Neuronal stem cell (in vitro differentiated cells): ENCODE measurements at regions not wholly inside any gene's neighbourhood (a gene's known extent, or its start where the extent isn't known, plus 50 kb on each side); places are given as distances from the start of the nearest gene placed in this dataset.

Experiments
- DNase-seq: peaks from one replicate; pipeline ENCODE4 v3.0.0-alpha.2; 2013; ENCODE audit warnings: low spot score
- H2AFZ ChIP-seq: one replicate; pipeline ENCODE4 v1.6.1; 2013; ENCODE audit warnings: mild to moderate bottlenecking, low read length, inconsistent platforms
- H2AK5ac ChIP-seq: 2 replicates; pipeline ENCODE4 v1.6.1; 2013; ENCODE audit warnings: low read depth, mild to moderate bottlenecking, inconsistent platforms, low read length, moderate library complexity, mixed read lengths
- H2BK120ac ChIP-seq: 2 replicates; pipeline ENCODE4 v1.6.1; 2013; ENCODE audit warnings: low read depth, mild to moderate bottlenecking, inconsistent platforms, low read length, moderate library complexity, mixed read lengths
- H2BK12ac ChIP-seq: one replicate; pipeline ENCODE4 v1.6.1; 2013; ENCODE audit warnings: low read length, inconsistent platforms
- H2BK15ac ChIP-seq: 2 replicates; pipeline ENCODE4 v1.6.1; 2013; ENCODE audit warnings: mild to moderate bottlenecking, low read length, inconsistent platforms, mixed read lengths
- H2BK5ac ChIP-seq: one replicate; pipeline ENCODE4 v1.6.1; 2013; ENCODE audit warnings: inconsistent platforms, mild to moderate bottlenecking, low read length, moderate library complexity
- H3K14ac ChIP-seq: one replicate; pipeline ENCODE4 v1.6.1; 2013; ENCODE audit warnings: low read length, inconsistent platforms
- H3K18ac ChIP-seq: 2 replicates; pipeline ENCODE4 v1.6.1; 2013; ENCODE audit warnings: low read length, inconsistent platforms
- H3K23ac ChIP-seq: 2 replicates; pipeline ENCODE4 v1.6.1; 2013; ENCODE audit warnings: low read depth, mild to moderate bottlenecking, mixed read lengths, low read length, inconsistent platforms; ENCODE audit not compliant: poor library complexity
- H3K27ac ChIP-seq: replicated peaks from 3 replicates; pipeline ENCODE4 v1.5.1; 2013; ENCODE audit warnings: low read length, inconsistent platforms
- H3K27me3 ChIP-seq, 3 experiments: 2 replicates each; pipeline ENCODE4 v1.6.1; 2013; ENCODE audit warnings: low read length in 3 of 3, mild to moderate bottlenecking in 2 of 3, inconsistent platforms in 1 of 3, low read depth in 1 of 3, mixed read lengths in 1 of 3, moderate library complexity in 1 of 3; ENCODE audit not compliant: control insufficient read depth in 3 of 3, insufficient read depth in 3 of 3
- H3K36me3 ChIP-seq, 2 donors: replicated peaks in 1 of 2; 2 replicates each; pipeline ENCODE4 v1.6.1; 2013; ENCODE audit warnings: low read length in 2 of 2; ENCODE audit not compliant: control insufficient read depth in 2 of 2, insufficient read depth in 2 of 2
- H3K4ac ChIP-seq: 2 replicates; pipeline ENCODE4 v1.6.1; 2013; ENCODE audit warnings: inconsistent platforms, mild to moderate bottlenecking, low read length, moderate library complexity
- H3K4me1 ChIP-seq, 2 donors: 1 replicate in 1 of 2; 2 replicates in 1 of 2; pipeline ENCODE4 v1.6.1; 2013; ENCODE audit warnings: low read length in 2 of 2, low read depth in 1 of 2; ENCODE audit not compliant: control insufficient read depth in 2 of 2, insufficient read depth in 1 of 2
- H3K4me2 ChIP-seq: one replicate; pipeline ENCODE4 v1.6.1; 2013; ENCODE audit warnings: mild to moderate bottlenecking, low read length, inconsistent platforms; ENCODE audit not compliant: insufficient read depth, poor library complexity, severe bottlenecking
- H3K4me3 ChIP-seq, 2 donors: 2 replicates each; pipeline ENCODE4 v1.5.1; 2013; ENCODE audit warnings: low read length in 2 of 2, mild to moderate bottlenecking in 2 of 2, inconsistent platforms in 1 of 2, moderate library complexity in 1 of 2
- H3K79me1 ChIP-seq: one replicate; pipeline ENCODE4 v1.6.1; 2013; ENCODE audit warnings: low read depth, mild to moderate bottlenecking, inconsistent platforms, low read length, moderate library complexity
- H3K9ac ChIP-seq: one replicate; pipeline ENCODE4 v1.6.1; 2013; ENCODE audit warnings: mild to moderate bottlenecking, low read depth, low read length, inconsistent platforms; ENCODE audit not compliant: poor library complexity
- H3K9me3 ChIP-seq, 2 donors: replicated peaks in 1 of 2; 2 replicates each; pipeline versions ENCODE3 to v1.6.1; 2013; ENCODE audit warnings: low read length in 2 of 2, mild to moderate bottlenecking in 2 of 2, inconsistent platforms in 1 of 2, low read depth in 1 of 2, mixed read lengths in 1 of 2, moderate library complexity in 1 of 2; ENCODE audit not compliant: control insufficient read depth in 2 of 2, insufficient read depth in 1 of 2
- H4K8ac ChIP-seq: one replicate; pipeline ENCODE4 v1.6.1; 2013; ENCODE audit warnings: low read depth, mild to moderate bottlenecking, inconsistent platforms, low read length, moderate library complexity
- H4K91ac ChIP-seq: one replicate; pipeline ENCODE4 v1.6.1; 2013; ENCODE audit warnings: low read length, low read depth, mild to moderate bottlenecking, inconsistent platforms; ENCODE audit not compliant: poor library complexity
- WGBS, 2 donors: extraction: QIAGEN DNeasy Blood & Tissue Kit; methylation state at CpG; one replicate each; pipeline ENCODE4 v1.1.7; 2013; ENCODE audit warnings: missing lambda C conversion rate in 2 of 2, mixed read lengths in 1 of 2; ENCODE audit not compliant: insufficient read length in 2 of 2, insufficient replicate concordance in 1 of 2; ENCODE audit errors: extremely low coverage in 2 of 2; 5-methylcytosine and 5-hydroxymethylcytosine counted together

DNA sequence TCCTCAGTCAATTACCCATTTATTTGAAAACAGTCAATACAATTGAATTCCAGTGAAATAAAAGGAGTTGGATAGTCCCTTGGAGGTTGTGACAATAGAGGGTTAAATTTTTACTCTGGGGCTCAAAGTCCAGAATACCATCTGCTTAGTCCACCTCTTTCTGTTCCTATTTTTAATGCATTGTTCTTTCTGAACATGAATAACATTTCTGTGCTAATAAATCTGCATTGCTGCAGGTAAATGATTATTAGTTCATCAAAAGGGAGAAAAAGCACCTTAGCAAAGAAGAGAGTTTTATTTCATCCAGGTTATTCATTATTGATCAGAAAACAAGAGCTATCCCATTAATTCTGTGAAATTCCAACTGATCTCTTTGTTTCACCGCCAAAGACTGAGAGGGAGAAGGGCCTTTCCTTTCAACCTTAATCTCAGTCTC is 166.1 kb upstream of the OLIG3 start:
- Histone ChIP-seq H2AFZ (no peak overlapping the region), H3K14ac (no peak overlapping the region), H3K9me3 (peaks cover 0 to 3% of the 10 kb centered on the region in 2 donors), H4K91ac (no peak overlapping the region), H4K8ac (no peak overlapping the region), H2AK5ac (no peak overlapping the region), H3K4ac (no peak overlapping the region), H3K9ac (no peak overlapping the region), H3K36me3 (no peaks in the 10 kb centered on the region), H3K27me3 (peaks cover 0 to under 1% (median 0%) of the 10 kb centered on the region in 3 experiments), H3K4me2 (no peak overlapping the region), H3K27ac (no peak overlapping the region), H2BK12ac (no peak overlapping the region), H3K23ac (no peak overlapping the region), H3K4me3 (no peak overlapping the region), H2BK5ac (no peak overlapping the region), H3K4me1 (peaks cover 0 to 2% of the 10 kb centered on the region in 2 donors), H3K79me1 (no peaks in the 10 kb centered on the region), H3K18ac (no peak overlapping the region), H2BK120ac (no peak overlapping the region), H2BK15ac (no peak overlapping the region)
- no CpG with 5 or more reads among the region's 1 CpG for WGBS, 2 donors
- DNase-seq = no peak

DNA sequence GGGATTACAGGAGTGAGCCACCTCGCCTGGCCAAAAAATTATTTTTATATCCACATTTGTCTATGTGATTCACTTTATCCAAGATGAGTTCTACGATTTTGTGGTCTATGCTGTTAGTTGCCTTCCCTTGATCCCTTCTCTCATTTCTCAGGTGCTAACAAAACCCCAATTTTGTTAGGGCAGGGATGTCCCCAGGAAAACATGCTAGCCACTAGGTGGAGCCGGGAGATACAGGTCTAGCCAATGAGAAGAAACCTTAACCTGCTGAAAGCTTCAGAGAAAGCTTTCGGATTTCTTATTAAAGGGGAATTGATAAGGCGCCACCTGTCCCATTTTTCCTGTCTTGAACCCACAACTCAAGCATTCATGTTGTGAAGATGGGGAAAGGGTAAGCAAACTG is 167.4 kb upstream of the OLIG3 start:
- Histone ChIP-seq H2BK5ac (no peak overlapping the region), H4K8ac (no peak overlapping the region), H3K4me3 (no peak overlapping the region), H3K27ac (no peak overlapping the region), H2BK15ac (no peak overlapping the region), H3K9me3 (peaks cover 0 to 3% of the 10 kb centered on the region in 2 donors), H2BK120ac (no peak overlapping the region), H3K4me2 (no peak overlapping the region), H3K9ac (no peak overlapping the region), H2BK12ac (no peak overlapping the region), H3K79me1 (no peaks in the 10 kb centered on the region), H2AFZ (no peak overlapping the region), H3K4ac (no peak overlapping the region), H3K23ac (no peak overlapping the region), H3K14ac (no peak overlapping the region), H3K18ac (no peak overlapping the region), H3K27me3 (peaks cover 0 to 4% (median 0%) of the 10 kb centered on the region in 3 experiments), H4K91ac (no peak overlapping the region), H3K4me1 (peaks cover 0 to 2% of the 10 kb centered on the region in 2 donors), H2AK5ac (no peak overlapping the region), H3K36me3 (no peaks in the 10 kb centered on the region)
- no CpG with 5 or more reads among the region's 5 CpGs for WGBS, 2 donors
- DNase-seq = no peak

DNA sequence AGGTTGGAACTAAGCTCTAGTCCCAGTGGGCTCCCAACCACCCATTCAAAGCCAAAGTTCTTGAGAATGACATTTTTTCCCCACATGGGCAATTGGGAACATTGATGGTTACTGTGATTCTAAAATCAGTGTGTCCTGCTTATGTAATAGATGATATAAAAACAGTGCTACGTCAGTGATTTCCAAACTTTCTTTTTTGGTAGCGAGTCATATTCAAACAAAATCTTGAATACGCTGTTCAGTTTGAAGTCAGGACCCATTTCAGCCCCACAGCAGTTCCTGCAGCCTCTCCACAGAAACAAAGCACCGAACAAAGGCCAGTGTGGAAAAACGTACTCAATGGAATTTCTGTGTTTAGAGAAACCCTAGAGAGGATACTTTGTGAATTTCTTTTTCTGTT is 170.0 kb upstream of the OLIG3 start:
- Histone ChIP-seq H2AK5ac (no peak overlapping the region), H4K91ac (no peak overlapping the region), H3K27ac (no peak overlapping the region), H3K4me1 (peaks cover 0 to 2% of the 10 kb centered on the region in 2 donors), H2BK15ac (no peak overlapping the region), H3K14ac (no peak overlapping the region), H4K8ac (no peak overlapping the region), H3K4me3 (no peak overlapping the region), H3K9ac (no peak overlapping the region), H3K4ac (no peak overlapping the region), H2BK5ac (no peak overlapping the region), H3K79me1 (no peaks in the 10 kb centered on the region), H2AFZ (no peak overlapping the region), H3K4me2 (no peak overlapping the region), H3K9me3 (no peaks in the 10 kb centered on the region), H2BK120ac (no peak overlapping the region), H3K23ac (no peak overlapping the region), H3K27me3 (peaks cover 0 to 4% (median 0%) of the 10 kb centered on the region in 3 experiments), H2BK12ac (no peak overlapping the region), H3K18ac (no peak overlapping the region), H3K36me3 (no peaks in the 10 kb centered on the region)
- no peak for DNase-seq
- no CpG with 5 or more reads among the region's 5 CpGs for WGBS, 2 donors

DNA sequence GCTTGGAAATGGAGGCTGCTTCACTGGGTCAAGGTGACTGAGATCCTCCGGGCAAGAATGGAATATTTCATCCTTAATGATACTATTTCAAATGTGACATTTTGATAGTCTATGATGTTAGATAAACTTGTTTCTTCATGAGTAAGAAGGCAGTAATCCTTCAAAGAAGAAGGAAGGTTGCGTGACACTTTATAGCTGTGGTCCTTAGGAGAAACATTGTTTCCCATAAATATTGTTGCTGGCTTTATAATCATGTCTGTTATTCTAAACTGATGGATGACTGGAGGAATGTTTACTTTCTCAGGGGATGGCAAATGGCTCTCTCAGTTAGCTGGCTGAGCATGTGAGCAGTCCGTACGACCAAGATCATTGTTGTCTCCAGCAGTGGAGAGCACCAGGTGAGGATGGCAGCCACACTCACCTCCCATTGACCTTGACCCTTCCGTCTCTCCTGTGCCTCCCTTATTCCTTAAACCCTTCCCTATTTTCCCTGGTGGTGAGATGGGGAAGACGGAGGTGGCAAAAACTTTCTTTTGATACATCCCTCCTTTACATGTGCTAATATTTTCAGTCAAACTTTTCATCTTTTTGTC is 171.2 kb upstream of the OLIG3 start:
- no CpG with 5 or more reads among the region's 6 CpGs for WGBS, 2 donors
- no peak overlapping the region for H2BK15ac ChIP-seq
- DNase-seq = no peak

More for the DNA sequence above, 171.2 kb upstream of the OLIG3 start:
- Histone ChIP-seq H3K23ac (no peak overlapping the region), H3K36me3 (no peaks in the 10 kb centered on the region), H3K27ac (no peak overlapping the region), H2BK12ac (no peak overlapping the region), H3K14ac (no peak overlapping the region), H4K91ac (no peak overlapping the region), H3K9ac (no peak overlapping the region), H3K4me1 (no peaks in the 10 kb centered on the region), H3K79me1 (no peaks in the 10 kb centered on the region), H3K9me3 (no peaks in the 10 kb centered on the region), H2BK5ac (no peak overlapping the region), H3K27me3 (peaks cover 0 to 4% (median 0%) of the 10 kb centered on the region in 3 experiments), H4K8ac (no peak overlapping the region), H2BK120ac (no peak overlapping the region), H2AK5ac (no peak overlapping the region), H2AFZ (no peak overlapping the region), H3K4ac (no peak overlapping the region), H3K18ac (no peak overlapping the region), H3K4me3 (no peak overlapping the region), H3K4me2 (no peak overlapping the region)
